Islet precursor cell (in vitro differentiated cells): ENCODE measurements at regions not wholly inside any gene's neighbourhood (a gene's known extent, or its start where the extent isn't known, plus 50 kb on each side); places are given as distances from the start of the nearest gene placed in this dataset.
"Not testable (repeated sequence)": the region's sequence is repeated elsewhere in the genome, so short reads cannot be mapped to it uniquely, and the experiment has no call there.

ENCODE experiments used
- DNase-seq: peaks from one replicate; pipeline ENCODE4 v3.0.0-alpha.2; 2018

DNA sequence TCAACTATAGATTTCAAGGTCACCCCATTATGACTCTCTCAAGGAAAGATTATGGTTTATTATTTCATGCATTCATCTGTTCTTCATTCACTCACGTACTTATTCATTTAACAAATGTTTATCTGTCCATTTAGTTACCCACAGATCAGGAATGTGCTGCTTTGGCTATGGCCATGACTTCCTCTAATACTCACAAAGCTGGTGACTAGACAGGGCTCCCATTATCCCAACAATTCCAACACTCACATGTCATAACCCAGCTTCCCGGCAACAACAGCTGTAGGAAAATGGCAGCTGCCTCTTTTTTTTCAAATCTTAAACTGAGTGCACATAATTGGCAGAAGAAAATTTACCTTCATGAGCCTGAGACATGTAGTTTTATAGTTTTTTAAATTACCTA lies 190.8 kb upstream of the CCDC196 start:
- no peak for DNase-seq

DNA sequence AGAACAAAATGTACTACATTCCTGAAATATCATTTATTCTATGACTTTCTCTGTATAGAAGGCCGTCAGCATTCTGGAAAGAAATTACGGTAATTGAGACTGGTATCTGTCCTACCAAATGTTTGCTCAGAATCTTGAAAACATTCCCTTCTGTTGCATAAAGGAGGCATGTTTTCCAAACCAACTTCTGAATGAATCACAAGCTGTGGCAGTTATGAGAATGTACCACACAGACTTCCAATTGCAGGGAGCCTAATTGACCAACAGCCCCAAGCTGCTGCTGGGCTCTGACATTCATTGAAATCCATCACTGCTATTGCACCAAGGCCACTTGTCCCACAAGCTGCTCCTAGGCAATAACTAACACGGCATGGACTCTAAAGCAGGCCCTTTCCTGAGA lies 185.3 kb upstream of the CCDC196 start:
- no peak for DNase-seq

DNA sequence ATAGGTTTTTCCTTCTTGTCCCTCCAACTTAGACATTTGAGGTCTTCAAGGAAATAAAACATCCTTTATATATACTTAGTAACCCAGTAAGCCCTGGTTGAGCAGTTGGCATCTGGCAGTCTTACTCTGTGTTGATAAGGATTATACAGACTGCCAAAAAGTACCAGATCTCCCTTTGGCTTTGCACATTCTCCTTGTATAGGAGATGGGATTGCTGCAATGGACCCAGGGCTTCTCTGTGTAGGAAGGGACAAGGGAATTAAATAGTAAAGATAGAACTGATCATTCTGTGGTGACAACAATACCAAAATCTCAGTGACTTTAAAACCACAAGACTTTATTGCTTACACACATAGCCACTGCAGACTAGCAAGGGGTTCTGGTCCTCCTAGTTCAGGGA lies 180.1 kb upstream of the CCDC196 start:
- no peak for DNase-seq

DNA sequence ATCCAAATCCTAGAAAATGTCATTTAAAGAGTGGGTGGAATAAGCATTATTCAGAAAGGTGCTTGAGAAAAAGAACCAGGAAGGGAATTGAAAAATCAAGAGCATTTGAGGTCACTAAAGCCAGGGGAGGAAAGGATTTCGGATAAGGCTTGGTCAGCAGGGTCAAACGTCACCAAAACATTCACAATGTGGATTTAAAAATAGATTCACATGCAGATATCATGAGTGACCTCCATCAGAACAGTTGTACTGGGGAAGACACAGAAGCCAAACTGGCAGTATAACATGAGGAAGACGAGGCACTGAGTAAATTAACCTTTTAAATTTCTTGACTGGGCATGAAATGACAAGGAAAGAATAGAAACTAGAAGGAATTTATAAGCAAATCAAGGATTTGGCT lies 175.1 kb upstream of the CCDC196 start:
- no peak for DNase-seq

DNA sequence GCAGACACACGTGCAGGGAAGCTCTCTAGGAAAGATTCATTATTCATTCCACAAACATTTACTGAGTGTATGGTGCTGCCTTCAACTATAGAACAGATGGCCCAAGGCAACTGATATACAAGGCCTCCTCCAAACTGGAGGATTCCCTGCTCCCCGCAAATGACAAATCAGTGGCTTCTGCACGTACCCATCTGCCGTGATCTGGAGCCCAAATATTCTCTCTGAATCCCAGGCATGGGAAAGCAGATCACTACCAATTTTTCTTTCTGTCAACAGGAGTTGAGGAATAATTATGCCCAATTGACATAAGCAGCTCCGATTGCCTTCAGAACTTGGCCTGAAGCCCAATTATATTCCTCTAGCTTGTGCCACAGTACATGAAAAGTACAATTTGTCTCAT lies 174.2 kb upstream of the CCDC196 start:
- no peak for DNase-seq

DNA sequence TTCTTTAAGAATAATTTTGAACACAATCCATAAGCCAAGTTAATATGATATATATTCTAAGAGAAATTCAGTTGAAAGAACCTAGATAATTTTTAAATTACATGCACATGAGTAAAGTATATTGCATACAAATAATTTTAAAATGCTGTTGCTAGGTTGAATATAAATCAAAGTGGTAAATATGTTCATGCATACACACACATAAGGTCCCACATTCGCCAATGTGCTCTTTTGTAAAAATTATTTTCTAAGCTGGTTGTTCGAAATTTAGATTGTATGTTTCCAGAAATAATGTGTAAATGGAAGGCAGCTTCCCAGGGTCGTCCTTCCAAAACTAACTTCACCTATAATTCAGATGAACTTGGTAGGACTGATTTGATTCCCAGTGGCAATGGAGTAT lies 173.7 kb upstream of the CCDC196 start:
- DNase-seq: no peak

DNA sequence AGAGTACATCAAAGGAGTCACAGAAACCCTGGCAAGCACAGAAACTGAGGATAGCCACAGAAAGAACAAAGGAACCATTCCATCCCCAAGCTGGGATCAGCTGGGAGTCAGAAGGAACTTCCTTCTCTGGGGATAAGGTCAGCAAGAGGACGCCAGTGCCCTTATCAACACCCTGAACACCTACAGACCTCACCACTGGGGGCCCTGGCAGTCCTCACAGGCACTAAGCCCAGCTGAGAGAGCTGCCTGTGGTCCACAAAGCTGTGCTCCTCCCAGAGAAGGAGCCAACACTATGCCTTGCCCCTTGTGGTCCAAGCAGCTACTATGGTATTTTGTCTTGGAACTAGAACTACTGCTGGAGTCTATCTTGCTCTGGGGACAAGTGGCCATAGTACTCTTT lies 171.1 kb upstream of the CCDC196 start:
- DNase-seq: no peak

DNA sequence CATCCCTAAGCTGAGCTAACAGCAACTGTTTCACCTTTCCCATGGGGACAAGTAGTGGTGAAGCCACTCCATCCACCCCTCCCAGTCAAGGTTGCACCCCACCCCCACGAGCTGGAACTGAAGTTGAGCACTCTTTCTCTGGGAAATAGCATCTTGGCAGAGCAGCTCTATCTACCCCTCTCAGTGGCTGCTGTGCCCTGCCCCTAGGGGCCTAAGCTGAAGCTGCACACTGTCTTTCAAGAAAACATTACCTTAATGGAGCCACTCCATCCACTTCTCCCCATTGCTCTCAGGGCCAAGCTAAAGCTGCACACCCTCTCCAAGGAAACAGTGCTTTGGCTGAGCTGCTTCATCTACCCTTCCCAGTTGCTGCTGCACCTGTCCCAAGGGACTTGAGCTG lies 170.6 kb upstream of the CCDC196 start:
- no peak for DNase-seq

DNA sequence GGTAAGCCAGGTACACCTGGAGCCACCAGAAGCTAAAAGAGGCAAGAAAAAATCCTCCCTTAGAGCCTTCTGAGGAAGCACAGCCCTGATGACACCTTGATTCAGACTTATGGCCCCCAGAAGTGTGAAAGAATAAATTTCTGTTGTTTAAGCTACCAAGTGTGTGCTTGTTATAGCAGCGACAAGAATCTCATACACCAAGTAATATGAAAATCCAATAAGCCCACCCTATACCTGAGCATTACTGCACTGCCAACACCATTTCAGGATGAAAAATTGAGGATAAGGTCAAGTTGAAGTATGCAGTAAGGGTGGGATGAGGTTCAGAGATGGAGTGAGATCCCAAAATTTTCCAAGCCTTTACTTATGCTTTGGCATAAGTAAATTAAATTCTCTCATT lies 163.6 kb upstream of the CCDC196 start:
- no peak for DNase-seq

DNA sequence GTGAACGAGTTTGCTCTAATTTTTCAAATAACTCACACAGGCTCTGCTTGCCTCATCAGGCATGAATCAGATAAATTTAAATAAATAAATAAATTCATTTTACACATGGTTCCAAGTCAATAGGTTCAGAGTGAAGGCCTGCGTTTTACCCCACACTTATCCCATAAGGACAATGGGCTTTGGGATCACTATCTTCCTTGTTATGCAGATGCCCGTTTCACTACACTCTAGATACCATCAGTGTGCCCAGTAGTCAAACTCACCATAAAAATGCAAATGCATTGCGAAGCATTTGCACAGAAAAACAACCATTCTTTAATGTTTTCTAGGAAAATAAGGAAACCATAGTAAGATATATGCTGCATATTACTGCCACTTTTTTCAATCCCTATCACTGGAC lies 155.9 kb upstream of the CCDC196 start:
- no peak for DNase-seq

DNA sequence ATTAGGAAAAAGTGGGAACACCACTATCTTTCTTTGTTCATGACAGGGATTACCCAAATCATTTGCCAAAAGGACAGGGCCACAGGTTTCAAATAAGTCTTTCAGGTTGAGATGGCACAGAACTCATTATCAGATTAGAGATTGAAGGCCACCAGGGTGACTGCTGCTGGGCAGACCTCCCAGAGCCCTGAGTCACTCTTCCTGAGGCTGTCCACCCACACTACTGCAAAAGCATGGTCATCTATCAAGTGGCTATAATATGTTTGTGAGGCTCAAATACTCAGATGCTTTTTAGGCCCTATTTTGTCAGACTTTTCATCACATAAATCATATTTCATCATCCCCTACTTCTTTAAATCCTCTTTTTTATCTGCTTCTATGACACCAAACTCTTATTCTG lies 155.3 kb upstream of the CCDC196 start:
- DNase-seq: no peak

DNA sequence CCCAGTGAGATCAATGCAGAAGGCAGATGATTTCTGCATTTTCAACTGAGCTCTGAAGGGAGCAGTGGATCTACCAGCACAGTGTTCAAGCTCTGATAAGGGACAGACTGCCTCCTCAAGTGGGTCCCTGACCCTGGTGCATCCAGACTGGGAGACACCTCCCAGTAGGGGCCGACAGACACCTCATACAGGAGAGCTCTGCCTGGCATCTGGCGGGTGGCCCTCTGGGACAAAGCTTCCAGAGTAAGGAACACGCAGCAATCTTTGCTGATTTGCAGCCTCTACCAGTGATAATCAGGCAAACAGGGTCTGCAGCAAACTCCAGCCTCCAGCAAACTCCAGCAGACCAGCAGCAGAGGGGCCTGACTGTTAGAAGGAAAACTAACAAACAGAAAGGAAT lies 152.9 kb upstream of the CCDC196 start:
- not testable (repeated sequence) for DNase-seq

DNA sequence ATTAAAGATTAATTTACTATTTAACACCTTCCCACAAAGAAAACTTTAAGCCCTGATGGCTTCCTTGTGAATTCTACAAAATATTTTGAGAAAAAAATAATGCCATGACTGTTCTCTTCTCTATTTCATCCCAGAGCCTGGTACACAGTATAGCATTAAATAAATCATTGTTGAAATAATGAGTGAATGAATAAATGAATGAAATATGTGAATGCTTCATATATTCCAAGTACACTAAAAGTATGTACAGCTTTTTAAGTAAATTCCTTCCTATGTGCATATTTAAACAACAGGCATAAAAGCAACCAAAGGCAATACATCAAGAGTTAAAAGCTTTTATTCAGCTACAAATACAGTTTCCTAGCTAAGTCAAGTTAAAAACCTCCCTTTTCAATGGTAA lies 144.9 kb upstream of the CCDC196 start:
- DNase-seq: no peak

DNA sequence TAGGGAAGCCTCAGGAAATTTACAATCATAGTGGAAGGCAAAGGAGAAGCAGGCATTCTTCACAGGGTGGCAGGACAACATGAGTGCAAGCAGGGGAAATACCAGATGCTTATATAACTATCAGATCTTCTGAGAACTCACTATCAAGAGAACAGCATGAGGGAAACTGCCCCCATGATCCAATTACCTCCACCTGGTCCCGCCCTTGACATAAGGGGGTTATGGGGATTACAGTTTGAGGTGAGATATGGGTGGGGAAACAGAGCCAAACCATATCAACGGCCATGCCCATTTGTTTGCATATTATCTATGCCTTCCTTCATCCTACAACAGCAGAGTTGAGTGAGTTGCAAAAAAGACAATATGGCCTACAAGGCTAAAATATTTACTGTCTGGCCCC lies 140.2 kb upstream of the CCDC196 start:
- no peak for DNase-seq

DNA sequence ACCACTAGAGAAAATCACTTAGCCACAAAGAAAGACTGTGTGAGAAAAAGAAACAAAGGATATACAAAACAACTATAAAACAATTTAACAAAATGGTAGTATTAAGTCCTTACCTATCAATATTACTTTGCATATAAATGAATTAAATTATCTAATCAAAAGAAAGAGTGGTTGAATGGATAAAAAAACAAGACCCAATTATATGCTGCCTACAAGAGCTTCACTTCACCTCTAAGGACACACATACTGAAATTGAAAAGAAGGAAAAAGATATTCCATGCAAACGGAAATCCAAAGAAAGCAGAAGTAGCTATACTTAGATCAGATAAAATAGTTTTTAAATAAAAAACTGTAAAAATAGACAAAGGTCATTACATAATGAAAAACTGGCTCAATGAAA lies 134.9 kb upstream of the CCDC196 start:
- DNase-seq: no peak

DNA sequence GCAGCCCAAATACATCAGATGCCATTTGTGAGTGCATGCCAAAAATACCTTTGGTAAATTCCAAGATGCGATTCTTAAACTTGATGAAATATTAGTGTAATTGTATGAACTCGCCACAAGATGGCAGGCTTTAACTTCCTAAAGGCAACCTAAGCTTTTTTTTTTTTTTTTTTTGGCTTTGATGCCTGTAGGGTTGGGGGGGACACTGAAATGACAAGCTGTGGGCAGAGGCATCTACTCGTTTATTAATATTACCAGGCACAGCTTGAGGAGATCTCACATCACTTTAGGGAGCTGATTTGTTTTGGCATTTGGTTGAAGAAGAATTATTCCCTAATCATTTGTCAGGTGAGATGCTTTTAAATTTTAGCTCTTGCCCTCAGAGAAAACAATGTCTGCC lies 126.7 kb upstream of the CCDC196 start:
- no peak for DNase-seq

DNA sequence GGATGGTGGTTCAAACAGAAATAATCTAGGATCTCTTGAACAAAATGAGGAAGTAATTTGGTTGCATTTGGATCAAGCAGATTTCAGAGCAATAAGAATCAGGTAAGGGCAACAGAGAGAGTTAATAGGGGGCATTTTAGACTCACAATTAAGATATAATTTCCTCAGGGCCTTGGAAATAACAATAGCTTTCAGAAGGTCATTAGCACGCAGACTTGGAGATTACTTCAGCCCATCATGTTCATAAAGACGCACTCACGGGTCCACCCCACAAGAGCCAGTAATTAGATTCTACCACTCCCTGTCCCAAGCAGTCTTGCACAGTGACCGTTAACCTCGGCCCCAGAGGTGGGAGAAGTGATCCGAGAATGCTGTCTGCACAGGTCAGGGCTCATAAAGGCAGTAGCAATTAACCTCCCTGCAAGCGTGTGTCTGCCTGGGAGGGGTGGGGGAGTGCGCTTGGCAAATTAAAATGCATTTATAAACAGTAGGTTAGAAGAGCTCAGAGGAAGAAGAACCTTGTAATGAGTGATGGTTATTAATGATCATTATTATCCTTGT lies 125.7 kb upstream of the CCDC196 start:
- DNase-seq: no peak

DNA sequence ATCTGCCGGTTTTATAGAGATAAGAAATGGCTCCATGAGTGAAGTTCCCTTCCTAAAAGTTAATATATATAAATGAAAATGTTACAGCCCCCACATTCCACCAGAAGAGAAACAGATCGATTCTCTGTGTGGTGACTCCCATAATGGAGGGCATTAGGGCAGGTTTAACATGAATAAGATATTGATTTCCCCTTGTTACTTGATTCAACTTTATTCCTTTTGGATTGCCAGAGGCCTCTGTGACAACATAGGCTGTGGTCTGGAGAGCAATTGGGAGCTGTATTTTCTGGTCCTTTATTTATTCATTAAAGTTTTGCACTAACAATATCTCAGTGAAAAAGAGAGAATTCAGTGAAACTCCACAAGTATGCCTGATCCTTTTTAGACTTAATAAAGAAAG lies 125.2 kb upstream of the CCDC196 start:
- no peak for DNase-seq

DNA sequence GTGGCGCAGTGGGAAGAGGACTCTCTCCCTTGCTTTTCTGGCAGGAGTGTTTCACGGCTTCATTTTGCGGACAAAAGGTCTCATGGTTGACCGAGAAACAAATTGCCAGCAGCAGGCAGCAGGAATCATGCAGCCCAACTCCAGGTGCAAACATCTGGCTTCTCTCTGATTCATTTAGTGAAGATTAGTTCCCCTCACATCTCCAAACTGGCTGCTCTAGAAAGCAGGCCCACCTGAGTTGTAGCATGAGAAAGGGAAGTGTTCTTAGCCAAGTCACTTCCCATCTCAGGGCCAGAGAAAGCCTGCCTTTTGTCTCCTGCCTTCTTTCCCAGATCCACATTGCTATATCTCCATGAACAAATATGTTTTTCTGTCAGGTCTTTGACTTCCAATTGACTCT lies 120.8 kb upstream of the CCDC196 start:
- DNase-seq: no peak

DNA sequence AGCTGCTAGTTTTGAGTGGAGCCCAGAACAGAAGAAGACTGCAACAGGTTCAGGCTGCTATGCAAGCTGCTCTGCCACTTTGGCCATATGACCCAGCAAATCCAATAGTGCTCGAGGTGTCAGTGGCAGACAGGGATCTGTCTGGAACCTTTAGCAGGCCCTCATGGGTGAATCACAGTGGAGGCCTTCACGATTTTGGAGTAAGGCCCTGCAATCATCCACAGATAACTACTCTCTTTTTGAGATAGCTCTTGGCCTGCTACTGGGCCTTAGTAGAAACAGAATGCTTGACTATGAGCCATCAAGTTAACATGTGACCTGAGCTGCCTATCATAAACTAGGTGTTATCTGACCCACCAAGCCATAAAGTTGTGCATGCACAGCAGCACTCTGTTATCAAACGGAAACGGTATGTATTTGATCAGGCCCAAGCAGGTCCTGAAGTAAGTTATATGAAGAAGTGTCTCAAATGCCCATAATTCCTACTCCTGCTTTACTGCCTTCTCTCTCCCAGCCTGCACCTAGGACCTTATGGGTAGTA lies 116.9 kb upstream of the CCDC196 start:
- no peak for DNase-seq

DNA sequence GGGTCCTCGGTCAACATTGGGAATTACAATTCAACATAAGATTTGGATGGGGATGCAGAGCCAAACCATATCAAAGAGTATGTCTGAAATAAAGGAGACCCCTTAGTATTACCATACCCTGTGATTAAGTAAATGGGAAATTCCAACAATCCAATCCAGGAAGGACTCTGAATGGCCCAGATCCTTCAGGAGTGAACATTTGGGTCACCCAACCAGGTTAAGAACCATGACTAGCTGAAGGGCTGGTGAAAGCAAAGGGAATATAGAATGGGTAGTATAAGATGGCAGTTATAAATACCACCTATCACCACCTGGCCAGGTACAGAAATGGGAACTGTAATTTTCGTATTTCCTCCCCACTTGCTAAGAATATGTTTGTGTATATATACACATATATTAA lies 114.4 kb upstream of the CCDC196 start:
- DNase-seq: no peak

DNA sequence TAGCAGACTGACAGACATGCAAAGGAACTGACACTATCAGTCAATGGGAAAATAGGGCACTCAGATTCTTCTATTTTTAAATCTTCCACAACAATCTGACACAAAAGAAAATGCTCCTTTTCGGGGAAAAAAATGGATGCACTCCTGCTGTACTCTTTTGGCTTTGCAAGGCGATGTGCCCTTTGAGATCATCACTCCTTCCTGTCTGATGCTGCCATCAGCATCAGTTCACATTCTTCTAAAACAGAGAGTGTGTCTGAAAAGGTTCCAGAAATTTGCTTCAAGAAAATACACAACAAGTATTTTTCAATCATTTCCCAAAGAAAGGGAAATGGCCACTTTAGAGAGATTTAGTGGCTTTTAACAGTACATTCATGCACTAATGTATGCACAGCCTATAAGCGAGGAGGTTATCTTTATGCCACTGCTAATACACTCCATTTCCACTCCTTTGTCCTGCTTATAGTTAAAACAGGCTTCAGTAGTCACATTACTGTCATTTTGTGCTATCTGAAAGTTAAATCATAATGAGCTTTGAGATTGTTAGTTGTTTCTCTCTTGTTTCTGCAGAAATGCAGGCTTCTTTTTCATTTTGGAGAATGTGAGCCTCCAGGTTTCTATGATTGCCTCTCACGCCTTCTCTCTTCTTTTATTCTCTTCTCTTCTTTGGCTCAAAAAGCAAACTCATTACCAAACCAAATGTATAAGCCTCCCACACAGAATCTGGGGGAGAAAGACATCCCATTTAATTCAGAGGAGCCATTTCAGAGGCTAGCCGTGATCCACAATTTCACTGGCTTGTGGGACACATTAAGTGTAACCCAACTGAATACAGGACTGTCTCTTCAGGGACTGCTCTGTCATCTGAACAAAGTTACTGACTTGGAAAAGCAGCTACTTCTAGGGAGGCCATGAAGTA lies 110.9 kb upstream of the CCDC196 start:
- DNase-seq: no peak

DNA sequence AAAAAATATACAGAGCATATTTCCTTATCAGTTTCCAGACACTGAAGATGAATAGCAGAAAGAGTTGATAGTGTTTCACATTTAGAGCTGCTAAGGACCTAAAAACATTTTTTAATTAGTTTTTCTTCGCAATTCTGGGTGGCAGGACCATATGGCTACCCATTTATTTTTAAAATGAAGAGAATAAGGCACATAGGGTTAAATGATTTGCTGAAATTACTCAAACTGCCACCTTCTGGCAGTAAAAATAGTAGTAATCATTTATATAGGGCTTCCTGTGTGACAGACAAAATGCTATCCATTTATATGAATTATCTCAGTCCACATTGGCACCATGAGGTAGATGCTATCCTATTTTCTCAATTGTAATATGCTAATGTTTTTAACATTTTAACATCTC lies 108.6 kb upstream of the CCDC196 start:
- no peak for DNase-seq

DNA sequence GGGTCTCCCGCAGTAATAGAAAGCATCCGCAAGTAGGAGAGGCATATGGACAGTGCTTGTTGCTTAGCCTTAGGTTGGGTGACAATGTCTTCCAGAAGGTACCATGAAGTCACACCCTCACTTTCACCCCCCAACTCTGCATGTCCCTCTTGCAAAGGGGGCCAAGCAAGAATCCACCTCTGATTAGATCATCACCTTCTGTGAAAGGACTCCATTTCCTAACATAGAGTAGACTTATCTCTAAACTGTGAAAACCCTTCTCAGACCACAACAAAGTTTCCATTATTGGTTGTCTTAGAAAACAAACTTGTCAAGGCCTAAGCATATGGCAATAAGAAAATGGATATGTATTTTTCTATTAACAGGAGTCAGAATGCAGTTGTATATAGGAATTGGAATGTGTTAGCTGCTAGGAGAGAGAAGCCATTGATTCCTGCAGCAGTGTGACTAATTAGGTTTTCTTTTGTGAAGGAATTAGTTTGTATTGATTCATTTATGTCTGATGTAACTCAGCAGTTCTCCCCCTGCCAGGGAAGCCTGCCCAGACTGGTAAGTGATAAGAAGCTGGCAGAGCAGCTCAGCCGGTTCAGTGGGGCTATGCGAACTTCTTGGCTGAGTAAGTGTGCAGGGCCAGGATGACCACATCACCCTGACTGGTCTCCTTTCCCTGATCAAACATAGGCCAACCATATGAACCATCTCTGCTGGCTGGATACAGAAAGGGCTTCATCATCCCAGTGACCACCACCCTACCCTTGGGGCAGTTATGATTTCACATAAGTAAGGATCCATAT lies 107.3 kb upstream of the CCDC196 start:
- no peak for DNase-seq
